ENCODE measurements at regions not wholly inside any gene's neighbourhood (a gene's known extent, or its start where the extent isn't known, plus 50 kb on each side); places are given as distances from the start of the nearest gene placed in this dataset.

GRCh38 chr6:87754828-87755227 lies 52.8 kb upstream of the AKIRIN2 start:
- TF ChIP-seq CTCF (IDR thresholded peaks at IDR 0.05 in 8 of 11, conservative IDR thresholded peaks at IDR 0.05 in 3 of 11) (no peak), POLR2AphosphoS5 (IDR thresholded peaks at IDR 0.05) (no peak)
